Glutamatergic neuron (in vitro differentiated cells): ENCODE measurements at regions not wholly inside any gene's neighbourhood (a gene's known extent, or its start where the extent isn't known, plus 50 kb on each side); places are given as distances from the start of the nearest gene placed in this dataset.

Experiments
- DNase-seq: peaks from one replicate; pipeline ENCODE4 v3.0.0; 2022
- H3K27ac Mint-ChIP-seq: one replicate; pipeline ENCODE4 v1.8.0; 2020; ENCODE audit warnings: mild to moderate bottlenecking, mixed read lengths, inconsistent platforms; ENCODE audit not compliant: unreplicated experiment
- H3K27me3 Mint-ChIP-seq: one replicate; pipeline ENCODE4 v1.8.0; 2020; ENCODE audit warnings: mild to moderate bottlenecking, moderate library complexity, mixed read lengths, inconsistent platforms; ENCODE audit not compliant: unreplicated experiment
- H3K36me3 Mint-ChIP-seq: one replicate; pipeline ENCODE4 v1.8.0; 2020; ENCODE audit warnings: mild to moderate bottlenecking, mixed read lengths, inconsistent platforms; ENCODE audit not compliant: unreplicated experiment
- H3K4me1 Mint-ChIP-seq: one replicate; pipeline ENCODE4 v1.8.0; 2020; ENCODE audit warnings: mild to moderate bottlenecking, low read depth, mixed read lengths, inconsistent platforms; ENCODE audit not compliant: unreplicated experiment
- H3K4me3 Mint-ChIP-seq: one replicate; pipeline ENCODE4 v1.8.0; 2020; ENCODE audit warnings: mild to moderate bottlenecking, mixed read lengths, inconsistent platforms; ENCODE audit not compliant: unreplicated experiment
- H3K9me3 Mint-ChIP-seq: one replicate; pipeline ENCODE4 v1.8.0; 2020; ENCODE audit warnings: mild to moderate bottlenecking, moderate library complexity, mixed read lengths, inconsistent platforms; ENCODE audit not compliant: unreplicated experiment
- TF ChIP-seq, protein P1 (sequence below): fragments of 200-600 bp; sonication (generic); IDR thresholded peaks from one replicate; pipeline ENCODE4 v1.5.0; 2021; ENCODE audit not compliant: partially characterized antibody, unreplicated experiment

DNA sequence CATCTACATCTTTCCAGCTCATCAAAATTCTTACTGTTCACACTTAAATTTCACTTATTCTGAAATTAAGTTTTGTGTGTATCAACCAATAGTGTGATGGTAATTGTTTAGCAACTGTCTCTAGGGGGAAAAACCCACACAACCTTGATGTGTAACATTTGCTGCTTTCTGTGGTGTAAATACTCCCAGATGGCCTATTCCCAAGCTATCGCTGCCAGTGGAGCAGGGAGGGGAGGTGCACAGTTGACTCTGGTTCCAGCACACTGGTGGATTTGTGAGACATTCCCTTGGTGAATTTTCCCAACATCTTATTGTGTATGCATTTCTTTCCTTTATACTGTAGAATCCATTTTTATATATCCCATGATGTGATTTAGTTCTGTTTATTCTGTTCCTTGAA is 275.9 kb upstream of the SHH start:
- Mint-ChIP-seq H3K9me3 (no peaks in the 10 kb centered on the region), H3K4me1 (no peaks in the 10 kb centered on the region), H3K27me3 (peaks cover 4% of the 10 kb centered on the region), H3K27ac (no peak overlapping the region), H3K4me3 (no peak overlapping the region), H3K36me3 (no peaks in the 10 kb centered on the region)
- TF ChIP-seq, protein P1, sequence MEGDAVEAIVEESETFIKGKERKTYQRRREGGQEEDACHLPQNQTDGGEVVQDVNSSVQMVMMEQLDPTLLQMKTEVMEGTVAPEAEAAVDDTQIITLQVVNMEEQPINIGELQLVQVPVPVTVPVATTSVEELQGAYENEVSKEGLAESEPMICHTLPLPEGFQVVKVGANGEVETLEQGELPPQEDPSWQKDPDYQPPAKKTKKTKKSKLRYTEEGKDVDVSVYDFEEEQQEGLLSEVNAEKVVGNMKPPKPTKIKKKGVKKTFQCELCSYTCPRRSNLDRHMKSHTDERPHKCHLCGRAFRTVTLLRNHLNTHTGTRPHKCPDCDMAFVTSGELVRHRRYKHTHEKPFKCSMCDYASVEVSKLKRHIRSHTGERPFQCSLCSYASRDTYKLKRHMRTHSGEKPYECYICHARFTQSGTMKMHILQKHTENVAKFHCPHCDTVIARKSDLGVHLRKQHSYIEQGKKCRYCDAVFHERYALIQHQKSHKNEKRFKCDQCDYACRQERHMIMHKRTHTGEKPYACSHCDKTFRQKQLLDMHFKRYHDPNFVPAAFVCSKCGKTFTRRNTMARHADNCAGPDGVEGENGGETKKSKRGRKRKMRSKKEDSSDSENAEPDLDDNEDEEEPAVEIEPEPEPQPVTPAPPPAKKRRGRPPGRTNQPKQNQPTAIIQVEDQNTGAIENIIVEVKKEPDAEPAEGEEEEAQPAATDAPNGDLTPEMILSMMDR = no peak
- DNase-seq = no peak

DNA sequence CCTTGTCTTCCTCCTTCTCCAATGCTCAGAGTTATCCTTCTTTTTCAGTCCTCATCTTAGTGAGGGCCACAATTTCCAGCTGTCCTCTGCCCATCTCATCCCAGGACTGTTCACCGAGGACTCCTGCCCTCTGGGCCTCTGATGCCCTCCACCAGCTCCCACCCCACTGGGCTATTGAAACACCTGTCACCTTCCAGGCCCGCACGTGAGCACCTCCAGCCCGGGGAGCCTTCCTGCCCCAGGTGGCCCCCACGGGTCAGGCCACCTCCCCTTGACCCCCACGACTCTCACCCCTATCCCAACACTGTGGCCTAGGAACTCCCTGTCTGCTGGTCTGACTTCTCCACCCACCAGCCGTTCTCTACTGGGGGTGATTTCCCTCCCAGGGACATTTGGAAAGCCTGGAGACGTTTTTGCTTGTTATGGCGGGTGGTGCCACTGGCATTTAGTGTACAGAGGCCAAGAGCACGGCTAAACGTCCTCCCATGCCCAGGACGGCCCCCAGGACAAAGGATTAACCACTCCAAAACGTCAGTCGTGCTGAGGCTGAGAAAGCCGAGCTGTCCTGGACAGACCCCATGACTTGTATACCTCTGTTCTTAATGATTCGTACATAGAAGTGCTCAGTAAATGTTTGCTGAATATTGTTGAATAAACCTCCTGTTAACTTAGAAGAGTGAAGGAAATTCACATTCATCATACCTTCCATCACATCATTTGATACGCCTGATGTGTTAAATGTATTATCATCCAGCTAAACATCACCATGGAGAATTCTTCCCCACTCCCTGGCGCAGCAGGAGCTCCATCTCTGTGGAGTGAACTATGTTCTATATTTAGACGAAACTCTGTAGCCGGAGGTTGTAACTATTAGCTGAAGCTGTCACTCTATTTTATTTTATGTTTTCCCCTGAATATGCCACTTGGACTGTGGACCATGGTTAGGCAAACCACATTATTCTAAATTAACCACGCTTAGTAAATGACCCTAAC is 270.1 kb upstream of the SHH start:
- TF ChIP-seq, protein P1 = no peak
- no peak for DNase-seq
- Mint-ChIP-seq H3K4me1 (no peaks in the 10 kb centered on the region), H3K36me3 (no peaks in the 10 kb centered on the region), H3K27ac (no peak overlapping the region), H3K9me3 (peaks cover 5% of the 10 kb centered on the region), H3K4me3 (no peak overlapping the region), H3K27me3 (peaks cover 2% of the 10 kb centered on the region)

DNA sequence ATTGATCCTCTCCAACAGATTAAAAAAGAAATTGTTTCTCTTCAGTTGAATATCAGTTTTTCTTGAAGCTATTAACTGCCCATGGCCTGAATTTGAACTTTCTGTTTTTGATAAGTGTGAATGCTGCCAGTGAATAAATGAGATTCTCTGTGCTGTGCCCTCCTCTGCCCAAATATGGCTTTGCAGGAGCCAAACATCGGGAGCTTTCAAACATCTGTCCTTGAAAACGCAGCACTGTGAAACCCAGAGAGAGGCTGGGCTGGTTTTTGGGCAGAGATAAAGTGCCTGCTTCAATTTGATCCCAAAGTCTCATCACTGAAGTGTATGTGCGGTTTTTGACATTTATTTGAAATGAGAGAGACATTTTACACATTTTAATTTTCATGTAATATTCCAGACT is 268.3 kb upstream of the SHH start:
- Mint-ChIP-seq H3K4me3 (no peak overlapping the region), H3K36me3 (no peaks in the 10 kb centered on the region)

DNA sequence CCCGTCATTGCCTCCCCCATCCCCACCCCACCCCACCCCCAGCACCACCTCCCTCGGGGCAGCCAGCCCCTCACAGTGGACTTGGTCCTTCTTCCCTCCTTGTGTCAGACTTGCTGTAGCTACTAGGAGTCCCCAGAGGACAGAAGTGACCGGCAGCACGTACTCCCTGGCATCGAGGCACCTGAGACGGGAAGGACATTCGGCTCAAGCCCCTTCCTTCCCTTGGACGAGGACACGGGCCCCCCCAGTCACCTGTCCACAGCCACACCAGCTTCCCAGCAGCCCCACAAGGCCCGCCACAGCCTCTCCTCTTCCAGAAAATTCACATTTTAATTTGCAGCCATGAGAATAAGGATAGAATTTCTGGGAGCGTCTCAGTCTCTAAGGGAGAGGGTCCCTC is 267.8 kb upstream of the SHH start:
- Mint-ChIP-seq H3K4me1 (no peaks in the 10 kb centered on the region), H3K9me3 (peaks cover 5% of the 10 kb centered on the region), H3K4me3 (no peak overlapping the region), H3K27ac (no peak overlapping the region), H3K27me3 (peaks cover 2% of the 10 kb centered on the region), H3K36me3 (no peaks in the 10 kb centered on the region)
- TF ChIP-seq, protein P1 = no peak
- DNase-seq = no peak

More for the DNA sequence above, 268.3 kb upstream of the SHH start:
- no peaks in the 10 kb centered on the region for H3K4me1 Mint-ChIP-seq
- TF ChIP-seq, protein P1 = no peak
- H3K9me3 Mint-ChIP-seq = peaks cover 5% of the 10 kb centered on the region
- DNase-seq = no peak
- H3K27ac Mint-ChIP-seq = peak overlapping the region; percentile 28
- peaks cover 2% of the 10 kb centered on the region for H3K27me3 Mint-ChIP-seq

DNA sequence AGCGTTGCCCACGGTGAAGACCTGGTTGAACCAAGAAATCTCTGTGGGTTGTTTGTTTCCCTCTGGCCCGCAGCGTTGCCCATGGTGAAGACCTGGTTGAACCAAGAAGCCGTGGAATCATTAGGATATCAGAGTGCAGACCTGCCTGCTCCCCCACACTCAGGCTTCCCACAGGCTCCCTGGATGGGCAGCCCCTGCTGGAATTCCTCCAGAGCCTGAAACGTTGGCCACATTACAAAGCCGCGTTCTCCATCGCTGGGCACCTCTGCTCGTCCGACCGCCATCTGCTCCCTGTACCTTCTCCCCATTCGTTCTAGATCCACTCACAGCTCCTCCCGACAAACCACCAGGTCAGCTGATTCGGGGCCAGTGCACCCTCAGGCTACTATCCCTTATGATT is 266.9 kb upstream of the SHH start:
- TF ChIP-seq, protein P1 = no peak
- H3K9me3 Mint-ChIP-seq = peaks cover 5% of the 10 kb centered on the region
- H3K27ac Mint-ChIP-seq = no peak overlapping the region
- no peaks in the 10 kb centered on the region for H3K36me3 Mint-ChIP-seq
- H3K4me1 Mint-ChIP-seq = no peaks in the 10 kb centered on the region
- H3K27me3 Mint-ChIP-seq = peaks cover 2% of the 10 kb centered on the region
- DNase-seq = no peak
- no peak overlapping the region for H3K4me3 Mint-ChIP-seq
